IPS-NIHi11 (cell line): ENCODE measurements at regions not wholly inside any gene's neighbourhood (a gene's known extent, or its start where the extent isn't known, plus 50 kb on each side); places are given as distances from the start of the nearest gene placed in this dataset.
A peak's percentile ranks its signal among the peaks of the same experiment; 100 is the strongest.

ENCODE experiments used
- DNase-seq: peaks from one replicate; pipeline ENCODE4 v3.0.0; 2012; ENCODE audit warnings: mixed read lengths, low spot score

DNA sequence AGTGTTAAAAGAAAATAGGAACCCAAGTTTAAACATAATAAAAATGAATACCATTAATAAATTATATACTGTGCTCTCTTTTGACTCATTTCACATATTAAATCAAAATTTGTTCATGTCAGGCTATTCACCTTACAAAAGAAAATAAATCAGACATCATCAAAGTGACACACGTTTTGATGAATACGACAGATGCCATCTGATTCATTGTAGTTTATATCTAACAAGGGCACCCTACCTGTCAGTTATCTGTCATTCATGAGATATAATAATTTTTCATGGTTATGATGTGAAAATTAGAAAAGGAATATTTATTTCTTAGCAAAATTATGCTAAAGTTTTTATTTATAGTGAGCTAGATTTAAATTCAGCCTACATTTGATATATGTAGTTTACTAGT, 188.1 kb upstream of the PCDH17 start:
- DNase-seq, result no peak

DNA sequence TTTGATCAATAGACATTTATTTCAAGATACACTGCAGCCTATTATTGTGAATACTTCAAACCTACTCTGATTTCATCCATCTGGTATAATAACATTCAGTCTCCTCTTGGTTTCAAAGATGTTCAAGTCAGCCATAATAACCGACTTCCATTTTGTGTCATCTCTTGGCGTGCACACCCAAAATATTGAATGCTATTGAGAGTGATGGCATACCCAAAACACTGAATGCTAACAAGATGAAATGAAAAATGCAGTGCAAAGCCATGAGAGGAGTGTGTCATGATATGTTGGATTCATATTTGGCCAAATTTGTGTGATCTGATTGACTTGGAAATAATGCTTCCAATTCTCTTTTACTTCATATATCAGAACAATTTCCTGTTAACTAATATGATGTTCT, 181.2 kb upstream of the PCDH17 start:
- no peak for DNase-seq

DNA sequence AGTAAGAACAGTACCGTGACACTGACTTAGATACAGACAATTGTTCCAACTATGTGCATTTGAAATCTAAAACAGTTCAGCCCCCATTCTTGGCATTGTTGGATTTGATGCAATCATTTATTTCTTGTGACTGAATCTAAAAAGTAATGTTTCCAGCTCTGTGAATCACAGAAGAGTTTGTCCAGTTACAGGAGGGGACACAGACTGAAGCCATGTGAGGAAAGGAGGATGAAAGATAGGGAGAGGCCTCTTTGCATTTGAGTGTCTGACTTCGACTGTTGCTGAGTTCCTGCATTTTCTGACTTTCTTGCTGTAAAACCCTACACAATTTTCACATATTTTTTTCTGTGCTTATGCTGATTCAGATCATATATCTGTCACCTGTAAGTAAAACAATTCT, 179.3 kb upstream of the PCDH17 start:
- no peak for DNase-seq

DNA sequence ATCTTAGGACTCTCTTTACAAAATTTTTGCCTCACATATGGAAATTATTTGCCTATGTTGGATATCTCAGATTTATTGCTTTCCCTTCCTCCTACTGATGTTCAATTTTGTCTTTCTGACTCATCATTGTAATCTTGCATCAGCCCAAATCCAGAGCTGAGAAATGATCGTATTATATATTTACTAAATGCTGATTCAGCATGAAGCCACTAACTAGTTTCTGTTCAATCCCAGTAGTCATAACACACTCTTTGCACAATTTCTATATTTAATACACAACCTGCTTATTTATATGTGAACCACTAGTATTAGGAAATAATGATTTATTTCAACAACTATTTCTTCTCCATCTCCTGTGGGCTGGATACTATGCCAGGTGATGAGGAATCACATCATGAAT, 161.1 kb upstream of the PCDH17 start:
- no peak for DNase-seq

DNA sequence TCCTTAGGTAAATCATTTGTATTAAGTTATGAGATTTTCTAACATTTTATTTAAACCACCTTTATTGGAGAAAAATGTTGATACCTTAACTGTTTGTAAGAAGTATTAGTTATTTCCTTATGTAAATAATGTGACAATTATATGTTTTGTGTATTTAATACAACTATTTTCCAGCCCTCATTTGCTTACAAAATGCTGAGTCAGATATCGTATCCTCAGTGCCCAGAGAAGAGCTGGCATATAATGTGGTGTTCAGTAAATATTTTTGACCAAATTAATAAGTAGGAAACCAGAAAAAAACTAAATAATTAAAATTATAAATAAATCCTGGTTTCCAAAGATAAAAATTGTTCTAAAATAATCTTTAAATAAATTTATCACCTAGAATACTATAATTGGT, 140.2 kb upstream of the PCDH17 start:
- DNase-seq, result no peak

DNA sequence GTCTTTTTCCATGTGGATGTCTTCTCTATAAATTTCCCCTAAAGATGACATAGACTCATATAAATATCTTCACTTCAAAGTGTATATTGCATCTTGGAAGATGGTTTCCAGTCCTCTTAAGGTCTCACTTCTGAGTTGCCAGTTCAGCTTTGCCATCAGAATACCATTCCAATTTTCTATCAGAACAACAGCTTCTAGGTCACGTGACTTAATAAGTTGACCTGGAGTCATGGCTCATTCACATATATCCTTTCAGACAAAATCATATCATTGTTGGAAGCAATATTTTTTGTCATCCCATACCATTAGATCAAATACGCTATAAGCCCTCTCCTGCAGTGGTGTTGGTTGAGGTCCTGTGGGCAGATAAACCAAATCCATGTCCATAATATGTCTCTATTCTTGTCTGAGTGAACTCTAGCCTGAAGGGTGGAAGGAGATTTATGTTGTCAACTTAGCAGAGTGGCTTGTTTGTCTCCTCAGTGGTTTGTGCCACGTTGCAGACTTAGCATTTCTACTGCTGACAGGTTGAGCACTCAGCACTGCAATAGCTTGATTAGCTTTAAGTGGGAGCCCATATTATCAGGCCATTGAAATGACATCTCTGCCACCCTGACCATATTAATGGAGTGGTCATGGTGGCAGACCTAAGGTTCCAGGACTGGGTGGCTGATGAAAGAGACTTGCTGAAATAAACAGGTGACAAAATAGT, 123.6 kb upstream of the PCDH17 start:
- no peak for DNase-seq

DNA sequence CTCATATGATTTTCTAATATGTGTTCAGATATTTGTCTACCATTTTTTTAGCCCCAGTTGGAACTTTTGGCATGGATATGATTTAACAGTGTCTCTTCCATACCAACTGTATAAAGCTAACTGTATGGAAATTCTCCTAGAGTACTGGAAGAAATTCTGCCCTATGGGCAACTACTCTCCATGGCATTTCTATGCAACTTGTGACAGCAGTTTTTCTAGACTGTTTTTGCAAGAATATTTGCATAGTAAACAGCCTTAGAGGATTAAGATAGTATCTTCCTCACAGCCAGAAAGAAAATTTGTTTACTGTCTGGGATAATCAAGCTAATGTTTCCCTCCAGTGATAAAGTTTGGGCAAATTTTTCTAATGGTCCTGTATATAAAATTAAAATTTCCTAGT, 119.9 kb upstream of the PCDH17 start:
- DNase-seq, result no peak

DNA sequence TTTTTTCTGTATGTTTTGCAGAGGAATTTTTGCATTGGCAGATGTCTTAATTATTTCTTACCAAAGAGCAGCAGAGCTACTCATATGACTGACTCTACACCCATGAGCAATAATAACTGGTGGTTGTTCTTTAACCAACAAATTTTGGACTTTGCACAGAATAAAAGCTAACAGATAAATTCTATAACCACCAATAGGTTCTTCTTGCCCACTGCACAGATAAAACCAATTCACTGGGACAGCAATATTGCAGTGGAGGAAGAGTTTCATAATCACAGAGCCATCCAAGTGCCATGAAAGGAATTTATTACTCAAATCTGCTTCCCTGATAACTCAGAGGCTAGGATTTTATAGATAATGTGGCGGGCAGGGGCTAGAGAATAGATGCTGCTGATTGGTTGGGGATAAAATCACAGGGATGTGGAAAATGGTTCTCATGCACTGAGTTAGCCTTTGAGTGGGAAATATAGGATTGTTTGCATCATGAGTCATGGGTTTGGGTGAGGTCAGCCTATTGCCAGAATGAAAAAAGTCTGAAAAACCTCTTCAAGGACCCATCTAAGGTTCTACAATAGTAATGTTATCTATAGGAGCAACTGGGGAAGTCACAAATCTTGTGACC, 104.3 kb upstream of the PCDH17 start:
- no peak for DNase-seq

DNA sequence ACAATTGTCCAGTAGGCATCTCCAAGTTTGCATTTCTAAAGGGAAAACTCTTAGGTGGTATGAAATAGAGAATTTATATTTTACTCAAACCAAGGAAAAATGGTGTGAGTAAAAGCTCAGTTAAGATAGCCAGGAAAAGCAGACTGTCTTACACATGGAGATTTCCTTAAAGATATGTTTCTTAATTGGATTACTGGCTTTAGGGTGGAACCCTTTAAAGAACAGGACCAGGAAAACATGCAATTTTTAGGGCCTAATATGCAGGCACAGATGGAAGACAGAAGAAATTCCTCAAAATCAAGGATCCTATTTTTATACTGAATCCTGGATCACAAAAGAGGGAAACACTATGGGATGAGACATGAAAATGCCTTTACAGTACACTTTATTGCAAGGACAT, 100.3 kb upstream of the PCDH17 start:
- DNase-seq, result no peak

DNA sequence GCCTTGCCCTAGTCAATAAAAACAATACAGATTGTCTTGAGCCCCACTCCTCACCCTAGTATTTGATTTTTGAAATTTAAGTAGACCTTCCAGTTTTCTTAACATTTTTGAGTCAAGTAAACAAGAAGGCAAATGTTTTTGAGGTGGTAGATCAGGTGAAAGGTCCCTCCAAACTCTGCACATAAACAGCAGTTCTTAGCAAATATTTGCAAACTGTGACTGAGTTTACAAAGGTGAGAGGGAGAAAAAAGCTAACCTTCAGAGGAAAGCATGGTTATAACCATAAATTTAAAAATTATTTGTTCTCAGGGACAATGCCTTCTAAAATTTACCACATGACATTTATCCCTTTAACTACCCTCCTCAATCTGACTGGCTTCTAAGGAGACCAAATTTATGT, 84.6 kb upstream of the PCDH17 start:
- no peak for DNase-seq

DNA sequence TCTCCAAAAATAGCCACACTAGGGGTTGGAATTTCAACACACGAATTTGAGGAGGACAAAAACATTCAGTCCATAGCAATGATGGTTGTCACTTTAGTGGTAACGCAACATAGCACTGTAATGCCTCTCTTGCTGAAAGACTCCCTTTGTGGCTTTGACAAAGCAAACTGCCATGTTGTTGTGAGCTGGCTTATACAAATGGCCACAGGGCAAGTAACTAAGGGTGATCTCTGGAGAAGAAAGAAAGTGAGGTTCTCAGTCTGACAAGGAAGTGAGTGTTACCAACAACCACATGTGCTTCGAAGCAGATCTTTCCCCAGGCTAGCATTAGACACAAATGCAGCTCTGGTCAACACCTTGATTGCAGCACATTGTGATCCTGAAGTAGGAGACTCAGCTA, 79.1 kb upstream of the PCDH17 start:
- DNase-seq, result no peak

DNA sequence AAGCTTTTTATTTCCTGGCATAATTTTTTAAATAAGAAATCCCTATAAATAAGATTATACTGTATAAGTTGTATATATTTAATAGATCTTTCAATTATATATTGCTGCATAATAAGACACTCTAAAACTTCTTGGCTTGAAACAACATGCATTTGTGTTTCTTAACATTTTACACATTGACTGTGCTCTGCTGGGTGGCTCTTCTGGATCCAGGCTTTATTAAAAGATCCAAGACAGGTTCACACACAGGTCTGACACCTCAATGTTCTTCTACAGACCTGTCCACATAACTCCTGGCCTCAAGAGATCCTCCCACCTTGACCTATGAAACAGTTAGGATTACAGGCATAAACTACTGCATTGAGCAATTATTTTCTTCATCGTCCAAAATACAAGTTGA, 77.6 kb upstream of the PCDH17 start:
- no peak for DNase-seq

DNA sequence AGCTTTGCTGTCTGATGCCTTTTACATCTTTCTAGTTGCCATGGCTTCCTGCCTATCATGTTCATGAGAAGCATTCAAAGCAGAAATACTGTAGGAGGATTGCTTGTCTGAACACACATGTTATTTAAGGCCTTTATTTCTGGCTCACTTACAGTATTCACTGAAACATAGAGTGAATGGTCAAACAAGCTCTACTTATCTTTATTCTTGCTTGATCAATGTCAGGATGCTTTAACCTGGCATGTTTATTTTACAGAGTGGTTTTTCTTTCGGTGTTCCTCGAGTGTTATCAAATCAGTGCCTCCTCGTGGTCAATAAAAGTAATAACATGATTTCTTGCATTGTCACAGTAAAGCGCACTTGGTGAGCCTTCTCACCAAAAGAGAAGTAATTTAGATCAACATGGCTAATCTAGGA, 73.5 kb upstream of the PCDH17 start:
- DNase-seq, result peak; percentile 25

DNA sequence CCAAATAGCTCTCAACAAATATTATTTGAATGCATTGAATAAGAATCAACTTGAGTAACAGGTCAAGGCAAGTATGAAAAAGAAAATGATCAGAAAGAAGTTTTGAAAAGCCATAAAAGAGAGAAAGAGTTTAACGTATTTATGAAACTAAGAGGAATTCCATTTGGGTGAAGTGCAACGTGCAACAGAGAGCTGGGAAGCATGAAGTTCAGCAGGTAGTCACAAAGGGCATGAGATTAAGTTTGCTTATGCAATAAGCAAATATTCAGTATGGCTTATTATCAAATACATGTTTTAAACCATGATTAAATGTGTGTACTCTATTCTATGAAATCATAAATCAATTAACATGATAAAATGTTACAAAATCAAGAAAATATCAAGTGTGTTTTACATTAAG, 62.7 kb upstream of the PCDH17 start:
- DNase-seq, result no peak

DNA sequence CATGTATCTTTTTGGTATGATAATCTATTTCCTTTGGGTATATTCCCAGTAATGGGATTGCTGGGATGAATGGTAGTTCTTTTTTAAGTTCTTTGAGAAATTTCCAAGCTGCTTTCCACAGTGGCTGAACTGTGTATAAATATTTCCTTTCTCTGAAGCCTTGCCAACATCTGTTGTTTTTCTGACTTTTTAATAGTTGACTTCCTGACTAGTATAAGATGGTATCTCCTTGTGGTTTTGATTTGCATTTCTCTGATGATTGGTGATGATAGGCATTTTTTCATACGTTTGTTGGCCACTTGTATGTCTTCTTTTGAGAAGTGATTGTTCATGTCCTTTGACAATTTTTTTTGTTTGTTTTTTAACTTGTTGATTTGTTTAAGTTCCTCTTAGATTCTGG, 61.6 kb upstream of the PCDH17 start:
- no peak for DNase-seq
